B cell (primary cell): ENCODE measurements at regions not wholly inside any gene's neighbourhood (a gene's known extent, or its start where the extent isn't known, plus 50 kb on each side); places are given as distances from the start of the nearest gene placed in this dataset.

Experiments used
- ATAC-seq: fragments of 200-7000 bp; cut with Tn5 transposase; one replicate; pipeline ENCODE4 v1.10.0; 2021; ENCODE audit warnings: low read depth, mild to moderate bottlenecking, moderate number of reproducible peaks, moderate library complexity
- CTCF ChIA-PET: fragments of 350-600 bp; sonication (Branson Sonifier 250); formaldehyde crosslinking; loops from one replicate; lab custom pipeline; 2021; ENCODE audit warnings: antibody characterized with exemption, inconsistent platforms; lab: Charles Lee
- POLR2A ChIA-PET: fragments of 350-600 bp; sonication (Branson Sonifier 250); formaldehyde crosslinking; loops from one replicate; lab custom pipeline; 2021; ENCODE audit warnings: antibody characterized with exemption; lab: Charles Lee
- DNase-seq: peaks from one replicate; pipeline ENCODE4 v3.0.0; 2013
- H2AFZ ChIP-seq: 2 replicates; pipeline ENCODE4 v1.6.1; 2012; ENCODE audit warnings: mild to moderate bottlenecking, low read depth, low read length; ENCODE audit not compliant: insufficient read depth, poor library complexity, severe bottlenecking
- H3K27ac ChIP-seq, 2 donors: 1 replicate in 1 of 2; 2 replicates in 1 of 2; pipeline ENCODE4 v1.5.1; 2012 to 2013; ENCODE audit warnings: low read length in 2 of 2, mild to moderate bottlenecking in 2 of 2, moderate library complexity in 1 of 2
- H3K27me3 ChIP-seq, 4 experiments: fragments of 200-600 bp in 1 of 4; sonication (generic) in 1 of 4; replicated peaks in 1 of 4; 1 replicate in 2 of 4; 2 replicates in 2 of 4; pipeline versions ENCODE4 v1.6.1 to v1.7.0; 2013 to 2016; ENCODE audit warnings: low read length in 3 of 4, mild to moderate bottlenecking in 2 of 4, mixed read lengths in 1 of 4, moderate library complexity in 1 of 4; ENCODE audit not compliant: insufficient read depth in 4 of 4, control insufficient read depth in 3 of 4; ENCODE audit errors: control extremely low read depth in 1 of 4
- H3K36me3 ChIP-seq, 2 experiments: replicated peaks in 1 of 2; 1 replicate in 1 of 2; 2 replicates in 1 of 2; pipeline versions ENCODE4 v1.6.1 to v1.7.1; 2013; ENCODE audit warnings: low read length in 1 of 2; ENCODE audit not compliant: insufficient read depth in 2 of 2, control insufficient read depth in 1 of 2; ENCODE audit errors: control extremely low read depth in 1 of 2, extremely low read depth in 1 of 2
- H3K4me1 ChIP-seq, 2 donors: fragments of 200-600 bp in 1 of 2; sonication (generic) in 1 of 2; 1 replicate in 1 of 2; 2 replicates in 1 of 2; pipeline versions ENCODE4 v1.5.1 to v1.6.1; 2013 to 2017; ENCODE audit warnings: low read length in 2 of 2; ENCODE audit not compliant: control insufficient read depth in 2 of 2, insufficient read depth in 2 of 2
- H3K4me2 ChIP-seq: replicated peaks from 2 replicates; pipeline ENCODE3; 2012; ENCODE audit warnings: mild to moderate bottlenecking, low read depth, low read length; ENCODE audit not compliant: poor library complexity, severe bottlenecking
- H3K4me3 ChIP-seq, 5 experiments: fragments of 200-600 bp in 1 of 5; sonication (generic) in 1 of 5; 1 replicate in 3 of 5; 2 replicates in 2 of 5; pipeline versions ENCODE4 v1.5.1 to v1.7.0; 2011 to 2016; ENCODE audit warnings: low read length in 4 of 5, mild to moderate bottlenecking in 4 of 5, low read depth in 2 of 5, control low read depth in 1 of 5, moderate library complexity in 1 of 5; ENCODE audit not compliant: insufficient read depth in 1 of 5; ENCODE audit errors: control extremely low read depth in 1 of 5, extremely low read depth in 1 of 5
- H3K79me2 ChIP-seq: fragments of 200-600 bp; sonication (generic); one replicate; pipeline ENCODE4 v1.6.0; 2016; ENCODE audit warnings: low read length; ENCODE audit not compliant: control insufficient read depth, insufficient read depth
- H3K9ac ChIP-seq: fragments of 200-600 bp; sonication (generic); 2 replicates; pipeline ENCODE4 v1.6.1; 2017; ENCODE audit warnings: mild to moderate bottlenecking, low read length, moderate library complexity
- H3K9me3 ChIP-seq, 3 donors: one replicate each; pipeline versions ENCODE4 v1.6.1 to v1.7.1; 2013; ENCODE audit warnings: low read length in 2 of 3; ENCODE audit not compliant: control insufficient read depth in 2 of 3, insufficient read depth in 1 of 3; ENCODE audit errors: control extremely low read depth in 1 of 3
- H4K20me1 ChIP-seq: 2 replicates; pipeline ENCODE4 v1.6.0; 2012; ENCODE audit warnings: mild to moderate bottlenecking, low read length; ENCODE audit not compliant: insufficient read depth, control insufficient read depth, poor library complexity, severe bottlenecking
- H3K27ac Mint-ChIP-seq: one replicate; pipeline ENCODE4 v1.8.0; 2021; ENCODE audit warnings: mixed read lengths
- H3K27me3 Mint-ChIP-seq: one replicate; pipeline ENCODE4 v1.8.0; 2021; ENCODE audit warnings: mixed read lengths
- H3K4me1 Mint-ChIP-seq: one replicate; pipeline ENCODE4 v1.8.0; 2021; ENCODE audit warnings: mixed read lengths
- H3K4me3 Mint-ChIP-seq: one replicate; pipeline ENCODE4 v1.8.0; 2021; ENCODE audit warnings: mixed read lengths
- H3K9me3 Mint-ChIP-seq: one replicate; pipeline ENCODE4 v1.8.0; 2022; ENCODE audit warnings: mixed read lengths; ENCODE audit not compliant: insufficient read depth
- CTCF ChIP-seq: fragments of 200-600 bp; IDR thresholded peaks from one replicate; pipeline ENCODE4 v1.8.0; 2022; ENCODE audit warnings: antibody characterized with exemption, mild to moderate bottlenecking
- EZH2 ChIP-seq: IDR thresholded peaks from 2 replicates; pipeline ENCODE4 v1.6.1; 2012; ENCODE audit warnings: borderline replicate concordance, low read depth, mild to moderate bottlenecking, moderate library complexity, low read length; ENCODE audit not compliant: insufficient read depth, poor library complexity, severe bottlenecking
- WGBS: methylation state at CpG from one replicate; pipeline ENCODE4 v1.1.5; 2013; ENCODE audit warnings: missing lambda C conversion rate; ENCODE audit not compliant: insufficient coverage; 5-methylcytosine and 5-hydroxymethylcytosine counted together
- intact Hi-C: fragments of 100-400 bp; cut with micrococcal nuclease; formaldehyde crosslinking; loops from one replicate; pipeline ENCODE4 v1.10.0; 2022

- no peak overlapping the region for H3K4me3 Mint-ChIP-seq
These were observed 234.1 kb upstream of the PMEPA1 start for GRCh38 chr20:57943950-57944349.

GRCh38 chr20:57943291-57943690 is 233.5 kb upstream of the PMEPA1 start:
- no peak overlapping the region for H3K4me3 Mint-ChIP-seq
- Histone ChIP-seq H3K9ac (no peak overlapping the region), H3K79me2 (no peaks in the 10 kb centered on the region), H3K27ac (no peak overlapping the region), H3K4me1 (no peaks in the 10 kb centered on the region), H3K9me3 (no peaks in the 10 kb centered on the region), H2AFZ (no peak overlapping the region), H3K4me2 (no peak overlapping the region), H4K20me1 (no peaks in the 10 kb centered on the region), H3K27me3 (no peaks in the 10 kb centered on the region), H3K4me3 (no peak overlapping the region), H3K36me3 (no peaks in the 10 kb centered on the region)
- no peaks in the 10 kb centered on the region for H3K9me3 Mint-ChIP-seq
- peaks cover 17% of the 10 kb centered on the region for H3K27me3 Mint-ChIP-seq
- no peak for TF ChIP-seq EZH2
- no peak for TF ChIP-seq CTCF
- POLR2A ChIA-PET, result no interaction called here
- H3K27ac Mint-ChIP-seq, result no peak overlapping the region
- no peaks in the 10 kb centered on the region for H3K4me1 Mint-ChIP-seq
- DNase-seq (no peak), ATAC-seq (no peak)
- CTCF ChIA-PET, result no interaction called here
- intact Hi-C loops, result no loop called here
- WGBS, result 94% methylated on average over 9 of the region's 9 CpGs

More at GRCh38 chr20:57943950-57944349, 234.1 kb upstream of the PMEPA1 start:
- ChIA-PET POLR2A (no interaction called here), CTCF (no interaction called here)
- Mint-ChIP-seq H3K9me3 (no peaks in the 10 kb centered on the region), H3K4me1 (no peaks in the 10 kb centered on the region), H3K27ac (no peak overlapping the region), H3K27me3 (peaks cover 12% of the 10 kb centered on the region)
- Histone ChIP-seq H3K9ac (no peak overlapping the region), H3K36me3 (no peaks in the 10 kb centered on the region), H3K9me3 (peaks cover 0 to 3% (median 0%) of the 10 kb centered on the region in 3 donors), H3K27ac (no peak overlapping the region), H2AFZ (no peak overlapping the region), H3K4me2 (no peak overlapping the region), H4K20me1 (no peaks in the 10 kb centered on the region), H3K79me2 (no peaks in the 10 kb centered on the region), H3K27me3 (no peaks in the 10 kb centered on the region), H3K4me3 (no peak overlapping the region), H3K4me1 (no peaks in the 10 kb centered on the region)
- TF ChIP-seq EZH2 (no peak), CTCF (no peak)
- WGBS, result 97% methylated on average over 3 of the region's 7 CpGs
- no peak for ATAC-seq
- intact Hi-C loops, result no loop called here
- DNase-seq, result no peak
